ENCODE measurements at regions not wholly inside any gene's neighbourhood (a gene's known extent, or its start where the extent isn't known, plus 50 kb on each side); places are given as distances from the start of the nearest gene placed in this dataset.
"Not testable (repeated sequence)": the region's sequence is repeated elsewhere in the genome, so short reads cannot be mapped to it uniquely, and the experiment has no call there.

DNA sequence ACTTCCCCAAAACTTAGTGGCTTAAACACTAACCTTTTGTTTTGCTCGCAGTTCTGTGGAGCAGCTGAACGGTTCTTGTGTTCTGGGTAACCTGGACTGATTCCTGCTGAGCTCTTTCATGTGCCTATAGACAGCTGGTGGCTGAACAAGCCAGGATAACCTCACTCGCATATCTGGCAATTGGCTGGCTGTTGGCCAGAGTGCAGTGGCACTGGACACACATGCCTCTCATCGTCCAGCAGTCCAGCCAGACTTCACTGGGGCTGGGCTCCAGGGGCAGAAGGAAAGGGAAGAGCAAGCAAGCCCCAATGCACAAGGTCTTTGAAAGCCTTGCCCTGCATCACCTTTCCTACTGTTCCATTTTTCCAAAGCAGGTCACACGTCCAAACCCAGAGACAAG lies 53.6 kb upstream of the GATA2 start:
- DNase-seq (ENCODE audit: low read depth) = no peak
- TF ChIP-seq, protein P1, sequence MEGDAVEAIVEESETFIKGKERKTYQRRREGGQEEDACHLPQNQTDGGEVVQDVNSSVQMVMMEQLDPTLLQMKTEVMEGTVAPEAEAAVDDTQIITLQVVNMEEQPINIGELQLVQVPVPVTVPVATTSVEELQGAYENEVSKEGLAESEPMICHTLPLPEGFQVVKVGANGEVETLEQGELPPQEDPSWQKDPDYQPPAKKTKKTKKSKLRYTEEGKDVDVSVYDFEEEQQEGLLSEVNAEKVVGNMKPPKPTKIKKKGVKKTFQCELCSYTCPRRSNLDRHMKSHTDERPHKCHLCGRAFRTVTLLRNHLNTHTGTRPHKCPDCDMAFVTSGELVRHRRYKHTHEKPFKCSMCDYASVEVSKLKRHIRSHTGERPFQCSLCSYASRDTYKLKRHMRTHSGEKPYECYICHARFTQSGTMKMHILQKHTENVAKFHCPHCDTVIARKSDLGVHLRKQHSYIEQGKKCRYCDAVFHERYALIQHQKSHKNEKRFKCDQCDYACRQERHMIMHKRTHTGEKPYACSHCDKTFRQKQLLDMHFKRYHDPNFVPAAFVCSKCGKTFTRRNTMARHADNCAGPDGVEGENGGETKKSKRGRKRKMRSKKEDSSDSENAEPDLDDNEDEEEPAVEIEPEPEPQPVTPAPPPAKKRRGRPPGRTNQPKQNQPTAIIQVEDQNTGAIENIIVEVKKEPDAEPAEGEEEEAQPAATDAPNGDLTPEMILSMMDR (conservative IDR thresholded peaks at IDR 0.05; ENCODE audit: control insufficient read depth, insufficient read depth, low read depth, low read length) = no peak
- H3K4me3 ChIP-seq (ENCODE audit: control insufficient read depth, low read depth, low read length) = no peak overlapping the region

DNA sequence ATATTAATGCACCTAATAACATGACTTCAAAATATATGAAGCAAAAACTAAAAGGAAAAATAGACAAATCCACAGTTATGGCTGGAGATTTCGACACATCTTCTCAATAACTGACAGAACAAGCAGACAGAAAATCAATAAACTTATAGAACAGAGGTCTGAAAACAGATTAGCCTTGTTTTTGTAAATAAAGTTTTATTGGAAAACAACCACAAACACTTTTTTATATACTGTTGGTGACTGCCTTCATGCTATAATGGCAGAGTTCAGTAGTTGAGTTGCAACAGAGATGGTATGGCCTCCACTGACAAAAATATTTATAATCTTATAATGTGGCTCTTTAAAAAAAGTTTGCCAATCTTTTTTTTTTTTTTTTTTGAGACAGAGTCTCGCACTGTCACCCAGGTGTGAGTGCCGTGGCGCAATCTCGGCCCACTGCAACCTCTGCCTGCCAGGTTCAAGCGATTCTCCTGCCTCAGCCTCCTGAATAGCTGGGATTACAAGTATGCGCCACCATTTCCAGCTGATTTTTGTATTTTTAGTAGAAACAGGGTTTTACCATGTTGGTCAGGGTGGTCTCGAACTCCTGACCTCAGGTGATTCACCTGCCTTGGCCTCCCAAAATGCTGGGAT lies 52.2 kb upstream of the GATA2 start:
- no peak overlapping the region for H3K4me3 ChIP-seq (ENCODE audit: control insufficient read depth, low read depth, low read length)
- TF ChIP-seq, protein P1 (conservative IDR thresholded peaks at IDR 0.05; ENCODE audit: control insufficient read depth, insufficient read depth, low read depth, low read length) = no peak
- DNase-seq (ENCODE audit: low read depth) = no peak

- TF ChIP-seq, protein P1 (conservative IDR thresholded peaks at IDR 0.05; ENCODE audit: control insufficient read depth, insufficient read depth, low read depth, low read length) = no peak
- H3K4me3 ChIP-seq (ENCODE audit: control insufficient read depth, low read depth, low read length) = no peak overlapping the region
- no peak for DNase-seq (ENCODE audit: low read depth)
Observed at GRCh38 chr3:128544190-128544589, 51.2 kb upstream of the GATA2 start.

DNA sequence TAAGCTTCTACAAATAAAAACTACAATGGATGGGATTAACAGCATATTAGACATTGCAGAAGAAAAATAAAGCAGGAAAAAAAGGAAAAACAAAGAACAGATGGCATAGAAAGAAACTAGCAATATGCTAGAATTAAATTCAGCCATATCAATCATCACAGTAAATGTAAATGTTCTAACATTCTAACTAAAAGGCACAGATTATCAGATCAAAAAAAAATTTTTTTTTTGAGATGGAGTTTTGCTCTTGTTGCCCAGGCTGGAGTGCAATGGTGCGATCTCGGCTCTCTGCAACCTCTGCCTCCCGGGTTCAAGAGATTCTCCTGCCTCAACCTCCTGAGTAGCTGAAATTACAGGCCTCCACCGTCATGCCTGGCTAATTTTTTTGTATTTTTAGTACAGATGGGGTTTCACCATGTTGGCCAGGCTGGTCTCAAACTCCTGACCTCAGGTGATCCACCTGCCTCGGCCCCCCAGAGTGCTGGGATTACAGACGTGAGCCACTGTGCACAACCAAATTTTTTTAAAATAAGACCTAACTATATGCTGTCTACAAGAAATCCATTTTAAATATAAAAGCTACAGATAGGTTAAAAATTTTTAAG lies 50.7 kb upstream of the GATA2 start:
- DNase-seq (ENCODE audit: low read depth); H3K4me3 ChIP-seq (ENCODE audit: control insufficient read depth, low read depth, low read length): not testable (repeated sequence)

All from fibroblast of mammary gland (primary cell).